ENCODE measurements at regions not wholly inside any gene's neighbourhood (a gene's known extent, or its start where the extent isn't known, plus 50 kb on each side); places are given as distances from the start of the nearest gene placed in this dataset.

DNA sequence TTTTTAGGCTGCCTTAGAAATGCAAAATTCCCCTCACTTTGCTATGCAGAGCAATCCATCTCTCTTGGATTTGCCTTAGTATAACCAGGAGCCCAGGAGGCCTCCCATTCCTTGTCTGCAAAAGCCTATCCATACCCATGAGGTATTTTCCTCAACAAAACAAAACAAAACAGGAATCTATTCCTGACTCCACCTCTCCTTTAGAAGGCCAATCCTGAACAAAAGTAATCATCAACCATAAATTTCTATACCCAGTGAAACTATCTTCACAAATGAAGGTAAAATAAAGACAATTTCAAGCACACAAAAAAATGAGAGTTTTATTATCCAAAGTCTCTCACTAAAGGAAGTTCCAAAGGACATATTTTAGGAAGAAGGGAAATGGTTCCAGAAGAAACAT is 365.7 kb downstream of the KCNRG start:
- Mint-ChIP-seq H3K27me3 (ENCODE audit: low read depth, poor library complexity) (peaks cover 7% of the 10 kb centered on the region), H3K4me1 (peaks cover 52% of the 10 kb centered on the region), H3K9me3 (peaks cover 49% of the 10 kb centered on the region), H3K4me3 (no peak overlapping the region), H3K36me3 (ENCODE audit: low read depth) (peaks cover 45% of the 10 kb centered on the region), H3K27ac (no peak overlapping the region)
- TF ChIP-seq, protein P1, sequence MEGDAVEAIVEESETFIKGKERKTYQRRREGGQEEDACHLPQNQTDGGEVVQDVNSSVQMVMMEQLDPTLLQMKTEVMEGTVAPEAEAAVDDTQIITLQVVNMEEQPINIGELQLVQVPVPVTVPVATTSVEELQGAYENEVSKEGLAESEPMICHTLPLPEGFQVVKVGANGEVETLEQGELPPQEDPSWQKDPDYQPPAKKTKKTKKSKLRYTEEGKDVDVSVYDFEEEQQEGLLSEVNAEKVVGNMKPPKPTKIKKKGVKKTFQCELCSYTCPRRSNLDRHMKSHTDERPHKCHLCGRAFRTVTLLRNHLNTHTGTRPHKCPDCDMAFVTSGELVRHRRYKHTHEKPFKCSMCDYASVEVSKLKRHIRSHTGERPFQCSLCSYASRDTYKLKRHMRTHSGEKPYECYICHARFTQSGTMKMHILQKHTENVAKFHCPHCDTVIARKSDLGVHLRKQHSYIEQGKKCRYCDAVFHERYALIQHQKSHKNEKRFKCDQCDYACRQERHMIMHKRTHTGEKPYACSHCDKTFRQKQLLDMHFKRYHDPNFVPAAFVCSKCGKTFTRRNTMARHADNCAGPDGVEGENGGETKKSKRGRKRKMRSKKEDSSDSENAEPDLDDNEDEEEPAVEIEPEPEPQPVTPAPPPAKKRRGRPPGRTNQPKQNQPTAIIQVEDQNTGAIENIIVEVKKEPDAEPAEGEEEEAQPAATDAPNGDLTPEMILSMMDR (IDR thresholded peaks at IDR 0.05) = no peak
- no peak for DNase-seq

DNA sequence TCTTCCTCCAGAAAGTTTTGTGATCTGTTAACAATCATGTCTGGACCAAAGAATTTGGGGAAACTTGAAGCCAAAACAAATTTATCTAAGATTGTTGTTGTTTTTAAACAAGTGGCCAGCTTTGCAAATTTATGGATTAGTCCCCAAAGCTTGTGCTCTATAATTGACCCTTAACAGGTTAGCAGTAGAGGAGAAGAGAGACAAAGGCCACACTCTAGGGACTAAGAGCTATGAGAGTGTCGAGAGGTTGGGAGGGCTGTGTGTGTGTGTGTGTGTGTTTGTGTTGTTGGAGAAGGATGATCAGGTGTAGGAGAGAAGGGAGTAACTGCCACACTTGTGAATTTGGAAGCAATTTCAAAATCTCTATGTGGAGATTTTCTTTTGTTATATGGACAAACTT is 367.3 kb downstream of the KCNRG start:
- no peak overlapping the region for H3K4me3 Mint-ChIP-seq
- peaks cover 7% of the 10 kb centered on the region for H3K27me3 Mint-ChIP-seq (ENCODE audit: low read depth, poor library complexity)
- peaks cover 45% of the 10 kb centered on the region for H3K9me3 Mint-ChIP-seq
- DNase-seq = no peak
- H3K27ac Mint-ChIP-seq = no peak overlapping the region
- TF ChIP-seq, protein P1 (IDR thresholded peaks at IDR 0.05) = no peak
- peaks cover 45% of the 10 kb centered on the region for H3K36me3 Mint-ChIP-seq (ENCODE audit: low read depth)
- peaks cover 57% of the 10 kb centered on the region for H3K4me1 Mint-ChIP-seq

DNA sequence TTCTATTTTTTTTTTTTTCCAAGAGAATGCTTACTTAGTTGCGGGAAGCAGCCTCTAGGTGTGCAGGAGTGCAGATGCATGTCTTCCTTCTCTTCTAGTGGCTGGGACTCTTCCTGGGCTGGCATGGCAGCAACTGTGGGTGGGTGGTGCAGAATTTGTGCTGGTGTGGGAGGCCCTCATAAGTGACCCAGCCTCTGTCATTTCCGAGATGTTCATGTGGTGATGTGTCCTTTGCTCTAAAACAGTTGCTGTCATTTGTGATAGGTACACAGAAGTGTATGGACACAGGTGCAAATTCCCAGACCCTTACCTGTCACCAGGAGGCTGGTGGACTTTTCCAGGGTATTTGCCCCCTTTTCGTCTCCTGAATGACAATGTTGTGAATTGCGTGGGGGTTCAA is 367.7 kb downstream of the KCNRG start:
- peaks cover 45% of the 10 kb centered on the region for H3K36me3 Mint-ChIP-seq (ENCODE audit: low read depth)
- H3K4me1 Mint-ChIP-seq = peaks cover 57% of the 10 kb centered on the region
- no peak overlapping the region for H3K27ac Mint-ChIP-seq
- H3K4me3 Mint-ChIP-seq = no peak overlapping the region
- no peak for DNase-seq
- peaks cover 7% of the 10 kb centered on the region for H3K27me3 Mint-ChIP-seq (ENCODE audit: low read depth, poor library complexity)
- H3K9me3 Mint-ChIP-seq = peaks cover 45% of the 10 kb centered on the region
- TF ChIP-seq, protein P1 (IDR thresholded peaks at IDR 0.05) = no peak

DNA sequence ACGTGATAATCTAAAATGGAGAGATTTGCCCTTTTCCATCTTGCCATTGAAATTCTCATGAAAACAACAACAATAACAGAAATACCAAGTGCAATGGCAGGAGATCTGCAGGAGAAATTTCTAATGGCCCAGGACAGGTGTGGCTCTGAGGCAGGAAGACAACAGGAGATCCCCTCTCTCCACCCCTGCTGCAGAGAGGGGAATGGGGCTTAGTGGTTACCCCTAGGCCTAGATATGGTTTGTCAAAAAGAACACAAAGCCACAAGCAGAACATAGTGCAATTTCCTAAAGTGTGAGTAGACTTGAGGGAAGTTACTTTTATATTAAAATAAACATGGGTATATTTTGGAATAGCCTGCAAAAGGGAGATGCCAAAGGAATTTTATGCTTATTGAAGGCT is 369.5 kb downstream of the KCNRG start:
- peaks cover 37% of the 10 kb centered on the region for H3K9me3 Mint-ChIP-seq
- TF ChIP-seq, protein P1 (IDR thresholded peaks at IDR 0.05) = no peak
- no peak for DNase-seq
- peaks cover 50% of the 10 kb centered on the region for H3K4me1 Mint-ChIP-seq
- no peak overlapping the region for H3K4me3 Mint-ChIP-seq
- no peak overlapping the region for H3K27ac Mint-ChIP-seq
- H3K36me3 Mint-ChIP-seq (ENCODE audit: low read depth) = peaks cover 38% of the 10 kb centered on the region
- H3K27me3 Mint-ChIP-seq (ENCODE audit: low read depth, poor library complexity) = peaks cover 7% of the 10 kb centered on the region

DNA sequence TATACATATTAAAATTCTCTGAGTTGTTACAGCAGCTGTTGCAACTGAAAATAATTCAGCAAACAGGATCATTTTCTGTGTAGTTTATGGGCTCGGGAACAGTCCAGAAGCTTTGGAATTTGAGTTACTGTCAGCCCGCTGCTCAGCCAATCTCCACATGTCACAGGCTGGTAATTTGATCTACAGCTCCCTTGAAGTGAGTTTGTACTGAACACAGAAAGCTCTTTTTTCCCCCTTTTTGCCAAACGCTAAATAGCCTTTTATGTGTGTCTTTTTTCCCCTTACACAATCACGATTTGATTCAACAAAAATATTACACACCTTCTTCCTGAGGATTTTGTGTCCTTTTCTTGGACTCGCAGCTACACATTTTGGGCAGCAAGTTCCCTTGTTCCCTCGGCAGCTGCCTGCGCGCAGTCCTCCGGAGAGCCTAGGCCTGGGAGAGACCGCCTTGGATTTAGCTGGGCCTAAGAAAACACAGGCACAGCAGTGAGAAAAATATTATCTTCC is 371.4 kb downstream of the KCNRG start:
- peak overlapping the region; percentile 85 for H3K27ac Mint-ChIP-seq
- peaks cover 19% of the 10 kb centered on the region for H3K9me3 Mint-ChIP-seq
- H3K27me3 Mint-ChIP-seq (ENCODE audit: low read depth, poor library complexity) = peaks cover 4% of the 10 kb centered on the region
- DNase-seq = peak; percentile 30
- peaks cover 20% of the 10 kb centered on the region for H3K36me3 Mint-ChIP-seq (ENCODE audit: low read depth)
- TF ChIP-seq, protein P1 (IDR thresholded peaks at IDR 0.05) = no peak
- peak overlapping the region; percentile 58 for H3K4me3 Mint-ChIP-seq
- peaks cover 65% of the 10 kb centered on the region for H3K4me1 Mint-ChIP-seq

DNA sequence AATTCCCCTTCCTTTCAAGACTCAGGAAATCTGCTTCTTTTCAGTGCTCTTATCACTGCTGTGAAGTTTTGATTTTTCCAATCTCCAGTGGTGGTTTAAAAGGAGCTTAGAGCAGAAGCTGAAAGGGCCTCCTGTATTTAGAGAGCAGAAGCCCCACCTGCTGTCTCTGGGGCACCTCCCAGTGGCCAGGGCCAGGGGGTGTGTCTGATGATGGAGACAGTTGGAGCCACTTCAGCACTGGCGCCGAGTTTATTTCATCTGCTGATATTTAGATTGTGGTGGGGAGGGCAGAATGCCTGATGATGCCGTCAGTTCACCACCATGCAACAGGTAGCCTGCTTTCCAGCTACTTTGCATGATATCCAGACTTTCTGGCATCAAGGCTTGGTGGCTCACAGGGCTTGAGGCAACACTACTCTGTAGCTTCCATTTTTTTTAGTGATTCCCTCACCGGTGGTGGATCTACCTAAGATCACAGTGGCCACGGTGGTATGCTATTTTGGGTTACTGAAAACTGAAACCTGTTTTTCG is 371.9 kb downstream of the KCNRG start:
- H3K9me3 Mint-ChIP-seq = peaks cover 13% of the 10 kb centered on the region
- peak overlapping the region; percentile 85 for H3K27ac Mint-ChIP-seq
- TF ChIP-seq, protein P1 (IDR thresholded peaks at IDR 0.05) = no peak
- H3K27me3 Mint-ChIP-seq (ENCODE audit: low read depth, poor library complexity) = peaks cover 3% of the 10 kb centered on the region
- H3K4me1 Mint-ChIP-seq = peaks cover 70% of the 10 kb centered on the region
- peaks cover 16% of the 10 kb centered on the region for H3K36me3 Mint-ChIP-seq (ENCODE audit: low read depth)
- H3K4me3 Mint-ChIP-seq = peak overlapping the region; percentile 58
- DNase-seq = peak; percentile 46

Data from nephron progenitor cell (in vitro differentiated cells).